Spleen (tissue), 3 donors: ENCODE measurements at regions not wholly inside any gene's neighbourhood (a gene's known extent, or its start where the extent isn't known, plus 50 kb on each side); places are given as distances from the start of the nearest gene placed in this dataset.

Experiments
- POLR2A ChIP-seq, 3 donors: fragments of 450-650 bp; IDR thresholded peaks; one replicate each; pipeline ENCODE4 v1.5.1; 2017; ENCODE audit warnings: antibody characterized with exemption in 3 of 3, mild to moderate bottlenecking in 1 of 3
- POLR2AphosphoS5 ChIP-seq, 3 donors: sonication (generic); formaldehyde crosslinking; IDR thresholded peaks; one replicate each; pipeline ENCODE4 v1.5.1; 2017; ENCODE audit warnings: antibody characterized with exemption in 3 of 3

GRCh38 chr15:70242951-70243685, 145.4 kb upstream of the TLE3 start:
- TF ChIP-seq POLR2AphosphoS5 (IDR thresholded peaks at IDR 0.05) (no peak), POLR2A (IDR thresholded peaks at IDR 0.05) (no peak)
